ENCODE measurements at regions not wholly inside any gene's neighbourhood (a gene's known extent, or its start where the extent isn't known, plus 50 kb on each side); places are given as distances from the start of the nearest gene placed in this dataset.

GRCh38 chr1:220982686-220983085 lies 103.4 kb downstream of the HLX start:
- DNase-seq (ENCODE audit: low read depth) = no peak

GRCh38 chr1:220983877-220984635 lies 104.8 kb downstream of the HLX start:
- no peak for DNase-seq (ENCODE audit: low read depth)

- no peak for DNase-seq (ENCODE audit: low read depth)
Measured at GRCh38 chr1:220990427-220991339, 111.4 kb downstream of the HLX start.

GRCh38 chr1:220991506-220991905 lies 112.3 kb downstream of the HLX start:
- DNase-seq (ENCODE audit: low read depth) = no peak

GRCh38 chr1:220991959-220992704 lies 112.9 kb downstream of the HLX start:
- no peak for DNase-seq (ENCODE audit: low read depth)

GRCh38 chr1:220992705-220993052 lies 113.4 kb downstream of the HLX start:
- no peak for DNase-seq (ENCODE audit: low read depth)

GRCh38 chr1:220994671-220995070 lies 115.4 kb downstream of the HLX start:
- DNase-seq (ENCODE audit: low read depth) = no peak

- DNase-seq (ENCODE audit: low read depth) = no peak
Measured at GRCh38 chr1:220997791-220998190, 118.5 kb downstream of the HLX start.

GRCh38 chr1:220999872-221000863 lies 120.9 kb downstream of the HLX start:
- DNase-seq (ENCODE audit: low read depth) = no peak

GRCh38 chr1:221001167-221001566 lies 121.9 kb downstream of the HLX start:
- DNase-seq (ENCODE audit: low read depth) = no peak

- DNase-seq (ENCODE audit: low read depth) = no peak
Measured at GRCh38 chr1:221002601-221003000, 123.4 kb downstream of the HLX start.

- no peak for DNase-seq (ENCODE audit: low read depth)
Measured at GRCh38 chr1:221011145-221011544, 131.9 kb downstream of the HLX start.

GRCh38 chr1:221012120-221012519 lies 132.9 kb downstream of the HLX start:
- no peak for DNase-seq (ENCODE audit: low read depth)

GRCh38 chr1:221013691-221014660 lies 134.7 kb downstream of the HLX start:
- no peak for DNase-seq (ENCODE audit: low read depth)

GRCh38 chr1:221015159-221015790 lies 136.0 kb downstream of the HLX start:
- no peak for DNase-seq (ENCODE audit: low read depth)

- DNase-seq (ENCODE audit: low read depth) = no peak
Measured at GRCh38 chr1:221016751-221017150, 137.5 kb downstream of the HLX start.

- DNase-seq (ENCODE audit: low read depth) = no peak
Measured at GRCh38 chr1:221018414-221018813, 139.2 kb downstream of the HLX start.

- DNase-seq (ENCODE audit: low read depth) = no peak
Measured at GRCh38 chr1:221022331-221022730, 143.1 kb downstream of the HLX start.

GRCh38 chr1:221023482-221023881 lies 144.2 kb downstream of the HLX start:
- DNase-seq (ENCODE audit: low read depth) = no peak

GRCh38 chr1:221025501-221025900 lies 146.3 kb downstream of the HLX start:
- no peak for DNase-seq (ENCODE audit: low read depth)
